NCI-H82 treated with DMSO at 0.1 percent for 48 hours (cell line): ENCODE measurements at regions not wholly inside any gene's neighbourhood (a gene's known extent, or its start where the extent isn't known, plus 50 kb on each side); places are given as distances from the start of the nearest gene placed in this dataset.

Experiments
- DNase-seq: peaks from one replicate; lab custom pipeline; 2025; ENCODE audit not compliant: unreplicated experiment; lab: John Stamatoyannopoulos, UW

DNA sequence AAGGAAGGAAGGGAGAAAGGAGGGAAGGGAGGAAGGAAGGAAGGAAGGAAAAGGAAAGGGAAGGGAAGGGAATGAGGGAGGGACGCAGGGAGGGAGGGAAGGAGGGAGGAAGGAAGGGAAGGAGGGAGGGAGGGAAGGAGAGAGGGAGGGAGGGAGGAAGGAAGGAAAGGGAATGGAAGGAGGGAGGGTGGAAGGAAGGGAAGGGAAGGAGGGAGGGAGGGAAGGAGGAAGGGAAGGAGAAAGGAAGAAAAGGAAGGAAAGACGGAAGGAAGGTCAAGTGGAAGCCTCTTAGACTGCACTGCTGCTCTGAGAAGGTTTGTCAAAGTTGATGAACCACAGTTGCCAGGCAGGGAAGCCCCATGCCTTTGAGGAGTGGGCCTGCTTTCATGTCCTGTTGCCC is 324.3 kb upstream of the ZFP64 start:
- no peak for DNase-seq

DNA sequence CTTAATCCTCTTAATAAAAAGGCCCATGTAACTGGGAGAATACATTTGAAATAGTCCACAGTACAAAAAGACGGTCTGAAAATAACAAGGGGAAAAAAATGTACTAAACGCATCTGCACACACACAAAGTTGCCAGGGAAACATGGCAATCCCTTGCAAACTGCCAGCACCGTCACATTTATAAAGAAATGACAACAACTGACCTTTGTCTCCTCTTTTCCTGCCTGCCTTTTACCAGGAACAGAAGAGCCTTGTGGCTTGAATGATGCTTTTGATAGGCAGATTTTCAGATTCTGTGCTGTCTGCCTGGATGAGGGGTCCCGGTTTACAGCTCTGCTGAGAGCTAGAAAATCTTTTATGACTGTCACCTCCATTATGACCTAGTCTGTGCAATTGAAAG is 308.6 kb upstream of the ZFP64 start:
- no peak for DNase-seq

DNA sequence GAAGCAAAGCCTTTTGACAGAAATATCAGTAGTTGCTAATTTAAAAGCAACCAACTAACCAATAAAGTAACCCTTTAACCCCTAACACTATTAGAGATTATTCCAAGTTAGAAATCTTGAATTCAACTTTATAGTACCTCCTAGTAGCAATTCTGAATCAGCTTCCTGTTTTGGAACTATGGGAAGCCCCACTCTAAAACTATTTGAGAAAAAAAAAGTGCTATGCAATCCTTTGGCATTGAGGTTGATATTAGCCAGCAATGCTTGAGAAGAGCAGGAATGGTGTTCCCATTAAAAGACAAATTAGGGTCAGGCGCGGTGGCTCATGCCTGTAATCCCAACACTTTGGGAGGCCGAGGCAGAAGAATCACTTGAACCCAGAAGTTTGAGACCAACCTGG is 306.2 kb upstream of the ZFP64 start:
- DNase-seq = no peak

DNA sequence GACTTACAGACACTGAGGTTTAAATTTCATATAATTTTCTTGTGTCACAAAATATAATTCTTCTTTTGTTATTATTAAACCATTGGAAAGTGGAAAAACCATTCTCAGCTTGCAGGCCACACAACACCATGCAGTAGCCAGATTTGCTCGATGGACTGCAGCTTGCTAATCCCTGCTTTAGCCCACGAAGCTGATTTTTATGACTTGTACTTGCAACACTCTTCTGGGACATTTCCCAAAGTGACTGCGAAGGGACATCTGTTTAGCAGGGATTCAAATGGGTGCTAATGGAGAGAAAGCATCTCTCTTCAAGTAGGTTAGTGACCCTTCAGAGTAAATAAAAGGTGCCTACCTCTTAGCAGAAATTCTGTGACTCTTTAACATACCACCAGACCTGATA is 304.6 kb upstream of the ZFP64 start:
- peak; percentile 44 for DNase-seq

DNA sequence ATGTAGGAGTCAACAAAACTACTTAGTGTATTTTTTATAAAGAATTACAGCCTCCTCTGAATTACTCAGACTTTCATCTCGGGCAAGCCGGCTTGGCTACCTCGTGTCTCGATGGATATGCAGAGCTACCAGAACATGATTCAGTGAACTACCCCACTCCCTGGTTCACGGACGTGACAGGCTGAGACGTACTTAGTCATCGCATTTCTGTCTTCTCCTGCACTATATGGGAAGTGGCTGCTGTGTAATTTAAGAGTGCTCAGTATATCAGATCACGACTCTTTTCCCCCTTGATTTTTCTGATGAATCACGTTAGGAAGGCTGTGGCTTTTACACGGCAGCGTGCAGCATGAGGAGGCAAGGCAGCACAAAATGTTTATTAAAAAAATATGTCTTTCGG is 302.7 kb upstream of the ZFP64 start:
- no peak for DNase-seq

DNA sequence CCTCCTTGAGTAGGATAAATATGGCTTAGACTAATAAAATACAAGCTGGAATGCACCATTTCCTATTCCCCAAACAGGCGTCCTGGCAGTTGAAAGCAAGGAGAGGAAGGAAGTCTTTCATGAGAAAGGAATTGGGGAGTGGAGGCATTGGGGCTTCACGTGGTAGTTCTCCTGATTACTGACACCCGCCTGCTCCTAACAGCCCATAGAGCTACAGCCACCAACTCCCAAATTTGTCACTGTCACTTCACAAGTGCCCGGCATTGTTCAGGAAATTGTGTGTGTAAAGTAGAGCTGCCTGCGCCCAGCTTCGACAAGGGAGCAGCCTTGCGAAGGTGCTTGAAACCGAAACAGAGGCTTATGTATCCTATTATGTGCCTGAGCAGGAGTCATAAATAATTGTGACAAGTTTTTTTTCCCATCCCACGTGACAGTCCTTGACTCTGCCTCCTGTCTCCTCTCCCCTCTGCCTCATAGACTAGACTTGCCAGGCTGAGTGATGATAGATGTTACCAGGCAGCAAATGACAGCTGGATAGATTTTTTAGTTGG is 301.7 kb upstream of the ZFP64 start:
- DNase-seq = peak; percentile 93

DNA sequence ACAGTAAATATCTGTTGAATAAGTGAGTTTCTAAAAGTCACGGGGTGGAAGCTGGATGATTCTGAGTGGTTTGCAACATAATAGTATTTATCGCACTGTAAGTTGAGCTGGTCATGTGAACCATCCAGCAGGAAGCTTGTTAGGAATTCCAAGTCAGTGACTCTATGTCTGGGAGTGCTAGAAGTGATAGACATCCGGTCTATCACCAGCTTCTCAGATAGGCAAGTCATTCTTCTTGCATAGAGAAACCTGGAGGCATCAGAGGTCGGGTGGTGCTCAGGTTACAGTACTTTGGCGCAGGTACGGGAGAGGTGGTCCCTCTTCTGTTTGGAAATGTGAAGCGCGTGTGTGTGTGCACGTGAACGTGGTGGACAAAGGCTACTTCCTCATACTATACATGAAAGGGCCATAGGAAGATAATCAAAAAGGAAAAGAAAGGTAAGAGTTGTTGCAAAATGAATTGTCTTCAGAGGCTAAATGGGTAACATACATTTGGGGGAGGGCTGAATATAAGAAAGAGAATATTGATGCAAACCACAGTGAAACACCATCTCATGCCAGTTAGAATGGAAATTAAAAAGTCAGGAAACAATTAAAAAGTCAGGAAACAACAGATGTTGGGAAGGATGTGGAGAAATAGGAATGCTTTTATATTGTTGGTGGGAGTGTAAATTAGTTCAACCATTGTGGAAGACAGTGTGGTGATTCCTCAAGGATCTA is 299.3 kb upstream of the ZFP64 start:
- DNase-seq = no peak

DNA sequence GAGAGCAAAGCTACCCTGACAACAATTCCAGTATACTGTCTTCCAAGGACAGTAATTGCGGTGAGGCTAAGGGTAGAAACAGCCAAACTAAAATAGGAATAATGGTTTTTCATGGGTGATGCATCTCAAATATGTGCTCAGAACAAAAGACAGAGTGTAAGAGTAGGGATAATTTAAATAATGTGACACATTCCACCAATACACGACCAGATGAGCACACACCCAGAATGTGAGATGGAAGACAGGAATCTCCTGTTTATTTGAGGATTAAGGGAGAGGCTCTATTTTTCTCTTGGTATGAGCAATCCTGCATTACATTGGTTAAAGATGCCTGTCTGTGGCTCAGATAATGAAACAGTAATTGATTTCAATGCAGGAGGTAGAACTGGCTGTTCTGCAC is 292.9 kb upstream of the ZFP64 start:
- DNase-seq = no peak

DNA sequence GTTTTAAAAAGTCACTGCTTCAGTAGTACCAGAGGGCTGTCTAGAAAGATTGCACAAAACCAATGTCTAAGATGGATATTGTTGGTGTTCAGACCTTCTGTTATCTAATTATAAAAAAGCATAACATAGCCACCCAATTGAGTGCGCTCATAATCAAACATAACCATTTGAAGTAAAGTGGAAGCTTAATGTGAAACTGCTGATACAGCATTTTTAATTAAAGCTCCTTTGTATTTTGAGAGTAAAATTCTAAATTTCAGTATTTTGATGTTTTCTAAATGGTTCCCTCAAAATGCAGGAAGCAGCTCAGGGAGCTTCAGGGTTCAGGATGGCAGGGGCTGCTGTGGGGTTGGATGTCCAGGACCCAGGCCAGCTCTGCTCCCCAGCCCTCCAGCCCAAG is 291.8 kb upstream of the ZFP64 start:
- no peak for DNase-seq

DNA sequence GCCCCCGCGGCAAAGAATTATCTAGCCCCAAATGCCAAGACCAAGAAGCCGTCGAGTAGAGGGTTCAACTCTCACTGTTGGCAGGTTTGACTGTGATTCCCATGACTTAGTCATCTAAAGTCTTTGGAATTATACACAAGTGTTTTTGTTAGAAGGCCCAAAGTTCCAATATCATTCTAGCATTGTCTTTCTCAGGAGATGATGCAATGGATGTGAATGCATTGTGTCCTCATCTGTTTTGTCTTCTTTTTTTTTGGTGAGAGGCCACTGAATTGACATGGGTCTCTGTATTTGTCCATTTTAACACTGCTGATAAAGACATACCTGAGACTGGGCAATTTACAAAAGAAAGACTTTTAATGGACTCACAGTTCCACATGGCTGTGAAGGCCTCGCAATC is 290.5 kb upstream of the ZFP64 start:
- DNase-seq = no peak

DNA sequence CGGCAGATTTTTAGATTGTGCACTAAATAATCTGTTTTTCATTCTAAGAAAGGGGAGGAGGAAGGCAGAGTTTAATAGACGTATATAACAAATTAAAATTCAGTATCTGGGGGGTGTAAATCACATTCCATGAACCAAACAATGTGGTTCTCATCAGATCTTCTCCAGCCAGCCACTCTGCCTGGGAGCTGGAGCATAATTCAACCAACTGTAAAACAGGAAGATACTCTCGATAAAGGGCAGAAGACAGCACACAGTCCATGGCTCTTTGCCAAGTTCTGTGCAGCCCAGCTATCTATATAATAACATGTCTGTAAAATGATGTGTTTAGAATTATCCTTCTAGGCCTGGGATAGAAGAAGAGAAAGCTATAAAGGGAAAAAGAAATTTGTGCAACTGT is 289.9 kb upstream of the ZFP64 start:
- no peak for DNase-seq

DNA sequence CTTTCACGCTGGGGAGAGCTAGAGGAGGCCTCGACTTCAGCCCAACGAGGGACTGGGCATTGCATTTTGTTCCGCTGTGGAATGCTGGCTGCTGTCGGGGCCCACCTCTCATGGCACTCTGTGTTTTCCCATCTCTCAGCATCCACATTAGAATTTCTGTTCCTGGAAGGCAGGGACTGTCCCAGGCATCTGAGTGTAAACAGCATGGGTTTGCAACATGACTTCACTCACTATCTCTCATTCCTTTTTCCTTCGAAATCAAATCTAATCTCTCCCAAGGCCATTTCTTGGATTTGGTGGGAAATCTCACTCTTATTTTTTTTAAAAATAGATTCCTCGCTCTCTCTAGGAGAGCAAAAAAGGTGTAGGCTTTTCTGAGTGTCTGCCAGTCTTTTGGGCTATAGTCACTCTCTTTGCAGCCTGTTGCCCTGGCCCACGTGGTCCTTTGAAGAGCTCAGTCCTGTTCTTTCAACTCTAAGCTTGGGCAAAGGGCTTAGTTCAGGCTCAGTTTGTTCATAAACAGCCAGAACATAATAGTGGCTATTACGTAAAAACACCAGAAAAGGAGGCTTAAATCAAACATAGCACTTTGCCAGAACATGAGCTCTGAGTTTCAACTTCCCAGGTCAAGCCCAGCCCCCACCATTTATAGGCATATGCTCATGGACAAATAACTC is 284.6 kb upstream of the ZFP64 start:
- DNase-seq = no peak

DNA sequence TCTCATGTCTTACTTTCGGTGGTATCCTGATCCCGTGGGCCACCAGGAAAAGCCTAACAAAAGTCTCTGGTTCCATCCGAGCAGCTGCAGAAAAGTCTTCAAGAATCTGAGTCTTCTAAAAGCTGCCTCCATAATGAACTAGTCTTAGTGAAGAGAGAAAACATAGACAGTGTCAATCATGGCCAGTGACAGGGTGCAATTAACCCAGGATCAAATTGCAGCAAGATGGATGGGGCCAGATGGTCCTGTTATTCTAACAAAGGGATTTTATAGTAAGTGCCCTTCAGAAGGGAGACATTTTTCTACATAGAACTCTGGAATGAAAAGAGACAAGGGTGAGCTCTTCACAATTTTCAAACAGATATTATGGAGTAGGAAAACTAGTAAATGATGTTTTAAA is 281.6 kb upstream of the ZFP64 start:
- DNase-seq = peak; percentile 85

DNA sequence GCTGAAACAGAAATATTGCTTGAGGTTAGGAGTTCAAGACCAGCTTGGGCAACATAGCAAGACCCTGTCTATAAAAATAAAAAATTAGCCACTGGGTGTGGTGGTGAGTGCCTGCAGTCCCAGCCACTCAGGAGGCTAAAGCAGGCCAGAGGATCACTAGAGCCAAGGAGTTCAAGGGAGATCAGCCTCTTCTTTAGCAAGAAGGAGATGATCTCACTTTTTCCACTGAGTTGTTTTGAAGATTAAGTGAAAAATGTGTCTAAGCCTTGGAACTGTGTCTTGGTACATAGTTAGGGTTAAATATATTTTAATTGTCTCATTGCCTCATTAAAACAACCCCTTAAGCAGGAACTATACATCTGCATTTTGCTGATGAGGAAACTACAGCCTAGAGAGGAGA is 279.0 kb upstream of the ZFP64 start:
- no peak for DNase-seq

DNA sequence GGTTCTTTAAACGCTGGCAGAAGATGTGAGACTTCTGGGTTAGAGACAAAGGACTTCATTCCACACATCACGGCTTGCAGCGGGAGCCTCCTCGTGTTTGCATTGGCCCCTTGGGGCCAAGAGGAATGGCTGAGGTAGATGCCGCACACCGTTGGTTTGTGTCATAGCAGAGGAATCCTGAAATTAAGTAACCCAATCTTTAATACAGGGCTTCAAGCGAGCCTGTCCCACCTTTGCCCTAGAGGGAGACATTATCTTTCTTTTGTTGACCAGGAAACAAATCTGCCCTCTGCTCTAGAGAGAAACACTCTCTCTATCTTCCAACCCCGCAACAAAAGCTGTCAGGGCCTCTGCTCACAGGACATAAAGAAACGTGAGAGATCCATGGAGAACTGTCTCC is 277.5 kb upstream of the ZFP64 start:
- no peak for DNase-seq

DNA sequence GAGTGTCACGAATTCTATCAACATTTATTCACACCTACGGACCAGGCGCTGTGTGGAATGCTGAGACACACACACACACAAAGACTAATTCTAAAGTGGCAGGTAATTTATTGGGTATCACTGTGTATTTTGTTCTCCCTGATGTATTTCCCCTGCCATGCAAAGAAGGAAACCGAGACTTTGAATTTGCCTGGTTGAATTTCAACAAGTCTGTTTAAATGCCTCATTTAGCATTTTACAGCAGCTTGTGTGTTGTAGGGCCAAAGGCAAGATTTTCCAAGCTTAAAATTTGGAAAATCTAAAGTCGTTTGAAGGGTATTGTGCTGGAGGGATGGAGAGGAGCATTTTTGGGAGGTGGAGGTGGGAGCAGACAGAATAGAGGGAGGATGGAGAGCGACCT is 274.4 kb upstream of the ZFP64 start:
- no peak for DNase-seq

DNA sequence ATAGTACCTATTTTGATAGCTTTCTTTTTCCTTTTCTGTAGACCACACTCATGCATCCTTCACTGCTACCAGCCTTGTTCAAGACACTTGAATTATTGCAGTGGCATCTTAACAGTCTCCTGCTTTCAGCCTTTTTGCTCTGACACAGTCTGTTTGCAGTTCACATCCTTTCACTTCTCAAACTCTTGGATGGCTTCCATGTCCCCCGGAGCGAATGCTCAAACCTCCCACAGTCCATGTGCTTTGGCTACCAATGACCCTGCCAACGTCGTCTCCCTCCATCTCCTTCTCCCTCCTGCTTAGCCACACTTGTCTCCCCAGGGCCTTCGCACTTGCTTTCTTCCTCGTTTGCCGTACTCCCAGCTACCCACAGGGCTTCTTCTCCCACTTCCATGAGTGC is 270.0 kb upstream of the ZFP64 start:
- no peak for DNase-seq

DNA sequence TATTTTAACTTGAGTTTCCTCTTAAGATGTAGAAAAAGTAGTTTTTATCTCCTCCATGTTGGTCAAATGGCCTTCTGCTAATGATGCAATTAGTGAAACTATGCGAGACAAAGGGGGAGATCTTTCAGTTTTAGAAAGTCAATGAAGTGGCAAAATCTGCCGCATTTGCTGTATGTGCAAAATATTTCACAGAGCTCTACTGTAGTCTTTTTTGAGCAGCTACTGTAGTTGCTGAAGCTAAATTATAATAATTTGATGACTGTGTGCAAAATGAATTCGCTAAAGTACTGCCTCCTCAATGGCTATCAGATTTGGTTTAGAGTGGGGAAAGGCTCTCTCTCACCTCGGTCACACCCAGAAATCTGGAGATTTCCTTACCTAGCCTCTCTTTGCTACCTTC is 267.6 kb upstream of the ZFP64 start:
- DNase-seq = no peak

DNA sequence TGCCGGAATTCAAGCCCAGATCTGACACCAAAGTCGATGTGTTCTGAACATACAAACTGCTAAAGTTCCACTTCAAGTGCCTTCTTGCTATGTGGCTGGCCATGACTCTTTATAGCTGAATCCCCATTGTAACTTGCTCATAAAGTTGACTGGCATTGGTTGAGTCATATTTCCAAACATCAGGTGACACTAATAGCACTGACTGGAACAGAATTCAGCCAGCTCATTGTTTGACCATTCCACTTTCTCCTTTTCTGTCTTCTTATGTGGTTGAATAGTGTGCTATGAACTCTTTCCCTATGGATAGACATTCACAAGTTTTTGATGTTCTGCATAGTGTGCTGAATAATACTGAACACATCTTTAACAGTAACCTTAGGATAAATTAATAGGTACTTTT is 266.2 kb upstream of the ZFP64 start:
- no peak for DNase-seq

DNA sequence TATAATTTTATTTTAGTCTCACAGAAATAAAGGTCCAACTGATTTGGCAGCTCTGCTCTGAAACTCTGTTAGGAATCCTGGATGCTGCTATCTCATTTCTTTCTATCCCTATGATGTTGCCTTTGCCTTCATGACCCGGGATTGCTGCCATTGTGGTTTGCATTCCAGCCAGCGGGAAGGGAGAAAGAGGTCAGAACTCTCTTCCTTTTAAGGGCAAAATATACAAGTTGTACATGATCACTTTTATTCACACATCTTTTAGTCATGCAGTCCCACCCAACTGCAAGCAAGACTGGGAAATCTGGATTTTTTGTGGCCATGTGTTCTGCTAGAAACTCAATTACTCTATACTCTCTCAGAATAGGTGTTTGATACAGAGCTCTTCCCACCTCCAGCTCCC is 263.1 kb upstream of the ZFP64 start:
- DNase-seq = no peak

DNA sequence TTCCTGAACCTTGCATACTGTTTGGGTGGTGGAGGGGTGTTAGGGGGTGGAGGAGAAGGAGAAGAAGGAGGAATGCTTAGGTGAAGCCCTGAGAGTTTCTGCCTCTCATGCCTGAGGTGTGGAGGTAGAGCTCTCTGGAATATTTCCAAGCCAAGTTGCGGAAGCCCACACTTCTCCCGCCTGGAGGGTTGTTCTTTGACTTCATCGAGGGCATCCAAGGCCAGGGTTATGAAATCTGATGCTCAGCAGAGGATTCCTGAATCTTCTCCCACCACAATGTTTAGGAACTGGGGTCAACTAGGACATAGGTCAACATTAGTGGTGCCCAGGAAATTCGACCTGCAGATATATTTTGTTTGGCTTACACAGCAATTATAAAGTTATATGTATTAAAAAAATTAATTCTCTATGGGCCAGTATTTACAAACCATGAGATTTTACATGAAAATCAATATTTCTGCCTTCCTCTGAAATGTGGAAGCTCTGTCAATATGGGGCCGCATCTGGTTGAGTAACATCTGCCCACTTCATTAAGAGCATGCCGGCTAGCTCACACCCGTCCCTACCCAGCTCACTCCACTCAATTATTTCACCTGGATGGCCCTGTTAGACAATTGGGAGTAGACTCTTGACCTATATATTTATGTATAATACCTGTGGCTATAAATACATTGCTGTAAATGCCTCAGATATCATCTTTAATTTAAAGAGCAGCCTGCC is 257.1 kb upstream of the ZFP64 start:
- no peak for DNase-seq

DNA sequence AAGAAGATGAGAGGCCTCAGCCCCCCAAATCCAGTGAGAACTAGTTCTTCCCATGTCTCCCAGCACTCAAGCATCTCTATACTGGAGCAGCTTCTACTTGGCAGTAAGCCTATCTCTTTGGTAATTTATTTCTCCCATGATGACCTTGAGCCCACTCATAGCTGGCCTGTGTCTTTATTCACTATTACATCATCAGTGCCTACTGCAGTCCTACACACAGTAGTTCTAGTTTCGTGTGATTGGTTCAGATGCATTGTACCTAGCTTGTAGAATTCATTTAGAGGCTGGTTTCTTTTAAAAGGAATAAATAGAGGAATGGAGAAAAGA is 255.6 kb upstream of the ZFP64 start:
- no peak for DNase-seq
